HEK293T (cell line): ENCODE measurements at regions not wholly inside any gene's neighbourhood (a gene's known extent, or its start where the extent isn't known, plus 50 kb on each side); places are given as distances from the start of the nearest gene placed in this dataset.

Experiments used
- BHLHE40 ChIP-seq: fragments of 450-650 bp; IDR thresholded peaks from 2 replicates; pipeline ENCODE4 v1.6.1; 2016; ENCODE audit warnings: mild to moderate bottlenecking, moderate library complexity, borderline replicate concordance
- ELF4 ChIP-seq: fragments of 450-650 bp; IDR thresholded peaks from 2 replicates; pipeline ENCODE4 v1.6.1; 2017; ENCODE audit warnings: antibody characterized with exemption
- L3MBTL2 ChIP-seq: fragments of 450-650 bp; conservative IDR thresholded peaks from 2 replicates; pipeline ENCODE4 v1.6.1; 2016; ENCODE audit warnings: mild to moderate bottlenecking
- NFRKB ChIP-seq: fragments of 450-650 bp; IDR thresholded peaks from 2 replicates; pipeline ENCODE4 v1.6.1; 2016; ENCODE audit warnings: mild to moderate bottlenecking, moderate library complexity
- SUZ12 ChIP-seq: fragments of 450-650 bp; IDR thresholded peaks from 2 replicates; pipeline ENCODE4 v1.6.1; 2016; ENCODE audit warnings: mild to moderate bottlenecking

GRCh38 chr12:30064906-30065305 is 281.2 kb upstream of the TMTC1 start:
- TF ChIP-seq ELF4 (no peak), BHLHE40 (no peak), L3MBTL2 (no peak), SUZ12 (no peak), NFRKB (no peak)
